SU-DHL-6 (cell line): ENCODE measurements at regions not wholly inside any gene's neighbourhood (a gene's known extent, or its start where the extent isn't known, plus 50 kb on each side); places are given as distances from the start of the nearest gene placed in this dataset.

ENCODE experiments used
- EZH2phosphoT487 ChIP-seq: fragments of 200-600 bp; sonication (generic), shearing (Covaris generic); conservative IDR thresholded peaks from 2 replicates; pipeline ENCODE4 v1.6.1; 2018; ENCODE audit warnings: mild to moderate bottlenecking, antibody characterized with exemption, low read length, moderate library complexity, mixed read lengths
- TF ChIP-seq, protein P1 (sequence below): fragments of 200-600 bp; sonication (generic); IDR thresholded peaks from one replicate; pipeline ENCODE4 v1.5.1; 2017; ENCODE audit warnings: antibody characterized with exemption, mild to moderate bottlenecking, low read length, moderate library complexity; ENCODE audit not compliant: insufficient read depth, poor library complexity, severe bottlenecking

DNA sequence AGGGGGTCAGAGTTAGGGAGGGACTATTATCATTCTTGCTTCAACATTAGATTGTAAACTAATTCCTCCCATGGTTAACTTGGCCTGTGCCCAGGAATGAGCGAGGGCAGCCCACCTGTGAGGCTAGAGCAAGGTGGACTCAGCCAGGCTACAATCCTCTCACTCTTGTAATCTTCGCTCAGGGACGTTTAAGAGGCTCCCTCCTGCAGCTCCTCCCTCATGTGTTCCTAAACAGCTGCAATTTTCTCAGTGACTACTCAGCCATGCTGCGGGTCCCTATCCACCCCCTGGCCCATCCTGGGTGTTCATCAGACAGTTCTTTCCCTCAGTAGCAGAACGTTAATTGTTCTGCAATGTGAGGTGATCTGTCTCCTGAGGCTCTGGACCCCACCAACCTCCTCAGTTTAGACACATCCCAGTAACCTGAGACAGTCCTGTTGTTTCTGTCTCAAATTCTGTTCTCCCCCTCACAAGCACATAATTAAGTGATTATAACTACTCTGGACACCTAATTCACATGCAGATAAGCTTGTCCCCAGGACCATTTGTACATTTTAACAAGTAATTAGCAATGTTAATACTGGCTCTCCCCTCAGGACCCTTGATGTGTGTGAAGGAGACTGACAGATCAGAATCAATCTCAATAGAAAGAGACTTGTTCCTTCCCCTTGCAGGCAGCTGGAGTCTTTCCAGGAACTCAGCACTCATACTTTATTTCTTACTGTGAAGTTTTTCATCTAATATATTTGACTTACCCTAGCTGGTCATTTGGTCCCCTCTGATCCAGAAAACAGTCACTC is 337.2 kb upstream of the B3GAT1 start:
- TF ChIP-seq, protein P1, sequence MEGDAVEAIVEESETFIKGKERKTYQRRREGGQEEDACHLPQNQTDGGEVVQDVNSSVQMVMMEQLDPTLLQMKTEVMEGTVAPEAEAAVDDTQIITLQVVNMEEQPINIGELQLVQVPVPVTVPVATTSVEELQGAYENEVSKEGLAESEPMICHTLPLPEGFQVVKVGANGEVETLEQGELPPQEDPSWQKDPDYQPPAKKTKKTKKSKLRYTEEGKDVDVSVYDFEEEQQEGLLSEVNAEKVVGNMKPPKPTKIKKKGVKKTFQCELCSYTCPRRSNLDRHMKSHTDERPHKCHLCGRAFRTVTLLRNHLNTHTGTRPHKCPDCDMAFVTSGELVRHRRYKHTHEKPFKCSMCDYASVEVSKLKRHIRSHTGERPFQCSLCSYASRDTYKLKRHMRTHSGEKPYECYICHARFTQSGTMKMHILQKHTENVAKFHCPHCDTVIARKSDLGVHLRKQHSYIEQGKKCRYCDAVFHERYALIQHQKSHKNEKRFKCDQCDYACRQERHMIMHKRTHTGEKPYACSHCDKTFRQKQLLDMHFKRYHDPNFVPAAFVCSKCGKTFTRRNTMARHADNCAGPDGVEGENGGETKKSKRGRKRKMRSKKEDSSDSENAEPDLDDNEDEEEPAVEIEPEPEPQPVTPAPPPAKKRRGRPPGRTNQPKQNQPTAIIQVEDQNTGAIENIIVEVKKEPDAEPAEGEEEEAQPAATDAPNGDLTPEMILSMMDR, result no peak
- TF ChIP-seq EZH2phosphoT487, result no peak
